H9 (cell line): ENCODE measurements at regions not wholly inside any gene's neighbourhood (a gene's known extent, or its start where the extent isn't known, plus 50 kb on each side); places are given as distances from the start of the nearest gene placed in this dataset.

ENCODE experiments used
- DNase-seq: peaks from one replicate; pipeline ENCODE4 v3.0.0-alpha.2; 2017
- H2AFZ ChIP-seq: one replicate; pipeline ENCODE4 v1.6.1; 2013; ENCODE audit warnings: mild to moderate bottlenecking, low read length, control low read depth, moderate library complexity
- H2AK5ac ChIP-seq: 2 replicates; pipeline ENCODE4 v1.6.1; 2013; ENCODE audit warnings: low read length, control low read depth, mixed read lengths; ENCODE audit not compliant: insufficient read length
- H2BK120ac ChIP-seq: one replicate; pipeline ENCODE4 v1.6.1; 2013; ENCODE audit warnings: low read depth, mild to moderate bottlenecking, low read length, control low read depth, inconsistent platforms; ENCODE audit not compliant: poor library complexity, severe bottlenecking
- H2BK12ac ChIP-seq: 2 replicates; pipeline ENCODE4 v1.6.1; 2013; ENCODE audit warnings: low read length, control low read depth, mixed read lengths, low read depth; ENCODE audit not compliant: insufficient read length
- H2BK15ac ChIP-seq: 2 replicates; pipeline ENCODE4 v1.6.1; 2013; ENCODE audit warnings: low read depth, low read length, control low read depth
- H2BK20ac ChIP-seq: one replicate; pipeline ENCODE4 v1.6.1; 2013; ENCODE audit warnings: low read depth, mild to moderate bottlenecking, low read length, control low read depth, inconsistent platforms; ENCODE audit not compliant: poor library complexity, severe bottlenecking
- H2BK5ac ChIP-seq: 2 replicates; pipeline ENCODE4 v1.6.1; 2013; ENCODE audit warnings: low read length, control low read depth, mixed read lengths; ENCODE audit not compliant: insufficient read length
- H3K14ac ChIP-seq: 2 replicates; pipeline ENCODE4 v1.6.1; 2013; ENCODE audit warnings: low read length, control low read depth; ENCODE audit not compliant: insufficient read depth
- H3K18ac ChIP-seq: 2 replicates; pipeline ENCODE4 v1.6.1; 2013; ENCODE audit warnings: low read depth, mild to moderate bottlenecking, mixed read lengths, low read length, control low read depth; ENCODE audit not compliant: insufficient read length
- H3K23ac ChIP-seq: 2 replicates; pipeline ENCODE4 v1.6.1; 2013; ENCODE audit warnings: low read length, control low read depth, mixed read lengths, low read depth; ENCODE audit not compliant: insufficient read length
- H3K23me2 ChIP-seq: 2 replicates; pipeline ENCODE4 v1.6.1; 2013; ENCODE audit warnings: low read depth, mild to moderate bottlenecking, mixed read lengths, low read length, control low read depth; ENCODE audit not compliant: insufficient read length, poor library complexity, severe bottlenecking
- H3K27ac ChIP-seq: 2 replicates; pipeline ENCODE4 v1.5.1; 2013; ENCODE audit warnings: low read length, control low read depth, mixed read lengths, low read depth; ENCODE audit not compliant: insufficient read length
- H3K27me3 ChIP-seq: 2 replicates; pipeline ENCODE4 v1.6.1; 2013; ENCODE audit warnings: low read length, control low read depth, inconsistent platforms; ENCODE audit not compliant: insufficient read depth
- H3K4ac ChIP-seq: 2 replicates; pipeline ENCODE4 v1.6.1; 2013; ENCODE audit warnings: low read depth, mild to moderate bottlenecking, control low read depth, inconsistent platforms, low read length, moderate library complexity
- H3K4me1 ChIP-seq: 2 replicates; pipeline ENCODE4 v1.6.1; 2013; ENCODE audit warnings: low read length, control low read depth, inconsistent platforms; ENCODE audit not compliant: insufficient read depth
- H3K4me2 ChIP-seq: 2 replicates; pipeline ENCODE4 v1.6.1; 2013; ENCODE audit warnings: low read length, control low read depth, mixed read lengths; ENCODE audit not compliant: insufficient read length, insufficient read depth
- H3K56ac ChIP-seq: 2 replicates; pipeline ENCODE4 v1.6.1; 2013; ENCODE audit warnings: low read depth, mild to moderate bottlenecking, mixed read lengths, low read length, control low read depth; ENCODE audit not compliant: insufficient read length
- H3K79me1 ChIP-seq: 2 replicates; pipeline ENCODE4 v1.6.1; 2013; ENCODE audit warnings: low read depth, mild to moderate bottlenecking, moderate library complexity, low read length, control low read depth, inconsistent platforms; ENCODE audit not compliant: insufficient read depth, poor library complexity, severe bottlenecking
- H3K79me2 ChIP-seq: 2 replicates; pipeline ENCODE4 v1.6.1; 2013; ENCODE audit warnings: low read length, control low read depth, inconsistent platforms; ENCODE audit not compliant: insufficient read depth
- H3K9ac ChIP-seq: 2 replicates; pipeline ENCODE4 v1.6.1; 2013; ENCODE audit warnings: low read length, control low read depth, mixed read lengths; ENCODE audit not compliant: insufficient read length; ENCODE audit errors: extremely low read depth
- H3K9me3 ChIP-seq: one replicate; pipeline ENCODE4 v1.6.1; 2013; ENCODE audit warnings: low read depth, low read length, inconsistent platforms; ENCODE audit not compliant: control insufficient read depth
- H3T11ph ChIP-seq: one replicate; pipeline ENCODE4 v1.6.1; 2013; ENCODE audit warnings: mild to moderate bottlenecking, low read length, control low read depth, inconsistent platforms
- H4K20me1 ChIP-seq: one replicate; pipeline ENCODE4 v1.6.1; 2013; ENCODE audit not compliant: control insufficient read depth, insufficient read length, insufficient read depth
- H4K5ac ChIP-seq: 2 replicates; pipeline ENCODE4 v1.6.1; 2013; ENCODE audit warnings: low read depth, mild to moderate bottlenecking, mixed read lengths, low read length, control low read depth; ENCODE audit not compliant: insufficient read length
- H4K8ac ChIP-seq: replicated peaks from 2 replicates; pipeline ENCODE4 v1.6.1; 2013; ENCODE audit warnings: low read length, control low read depth, mixed read lengths, low read depth; ENCODE audit not compliant: insufficient read length
- H4K91ac ChIP-seq: 2 replicates; pipeline ENCODE4 v1.6.1; 2013; ENCODE audit warnings: low read depth, mild to moderate bottlenecking, moderate library complexity, mixed read lengths, low read length, control low read depth; ENCODE audit not compliant: insufficient read length
- H3K27ac Mint-ChIP-seq, 3 experiments: 2 replicates in 2 of 3; 3 replicates in 1 of 3; pipeline ENCODE4 v1.8.0; 2020 to 2021; ENCODE audit warnings: mixed read lengths in 3 of 3, mild to moderate bottlenecking in 1 of 3, moderate library complexity in 1 of 3
- H3K27me3 Mint-ChIP-seq: 2 replicates; pipeline ENCODE4 v1.8.0; 2021; ENCODE audit warnings: low read depth, mild to moderate bottlenecking, moderate library complexity, mixed read lengths
- H3K36me3 Mint-ChIP-seq, 3 experiments: 2 replicates in 2 of 3; 3 replicates in 1 of 3; pipeline ENCODE4 v1.8.0; 2020 to 2021; ENCODE audit warnings: low read depth in 3 of 3, mixed read lengths in 3 of 3; ENCODE audit not compliant: insufficient read depth in 1 of 3
- H3K4me1 Mint-ChIP-seq, 2 experiments: 2 replicates each; pipeline ENCODE4 v1.8.0; 2020; ENCODE audit warnings: mixed read lengths in 2 of 2
- H3K4me3 Mint-ChIP-seq, 2 experiments: 2 replicates in 1 of 2; 3 replicates in 1 of 2; pipeline ENCODE4 v1.8.0; 2020 to 2021; ENCODE audit warnings: mild to moderate bottlenecking in 2 of 2, mixed read lengths in 2 of 2, moderate library complexity in 1 of 2
- H3K9me3 Mint-ChIP-seq, 2 experiments: 2 replicates in 1 of 2; 3 replicates in 1 of 2; pipeline ENCODE4 v1.8.0; 2020; ENCODE audit warnings: mild to moderate bottlenecking in 2 of 2, mixed read lengths in 2 of 2, moderate library complexity in 1 of 2
- WGBS: extraction: QIAGEN DNeasy Blood & Tissue Kit; methylation state at CpG from one replicate; pipeline ENCODE4 v1.1.7; 2013; ENCODE audit warnings: missing lambda C conversion rate, low lambda C conversion rate, mixed read lengths; ENCODE audit not compliant: insufficient read length; ENCODE audit errors: extremely low coverage; 5-methylcytosine and 5-hydroxymethylcytosine counted together
- TF ChIP-seq, protein P1 (sequence below): fragments of 200-600 bp; sonication (generic); conservative IDR thresholded peaks from 3 replicates; pipeline ENCODE4 v1.8.0; 2021; ENCODE audit warnings: antibody characterized with exemption, mild to moderate bottlenecking

DNA sequence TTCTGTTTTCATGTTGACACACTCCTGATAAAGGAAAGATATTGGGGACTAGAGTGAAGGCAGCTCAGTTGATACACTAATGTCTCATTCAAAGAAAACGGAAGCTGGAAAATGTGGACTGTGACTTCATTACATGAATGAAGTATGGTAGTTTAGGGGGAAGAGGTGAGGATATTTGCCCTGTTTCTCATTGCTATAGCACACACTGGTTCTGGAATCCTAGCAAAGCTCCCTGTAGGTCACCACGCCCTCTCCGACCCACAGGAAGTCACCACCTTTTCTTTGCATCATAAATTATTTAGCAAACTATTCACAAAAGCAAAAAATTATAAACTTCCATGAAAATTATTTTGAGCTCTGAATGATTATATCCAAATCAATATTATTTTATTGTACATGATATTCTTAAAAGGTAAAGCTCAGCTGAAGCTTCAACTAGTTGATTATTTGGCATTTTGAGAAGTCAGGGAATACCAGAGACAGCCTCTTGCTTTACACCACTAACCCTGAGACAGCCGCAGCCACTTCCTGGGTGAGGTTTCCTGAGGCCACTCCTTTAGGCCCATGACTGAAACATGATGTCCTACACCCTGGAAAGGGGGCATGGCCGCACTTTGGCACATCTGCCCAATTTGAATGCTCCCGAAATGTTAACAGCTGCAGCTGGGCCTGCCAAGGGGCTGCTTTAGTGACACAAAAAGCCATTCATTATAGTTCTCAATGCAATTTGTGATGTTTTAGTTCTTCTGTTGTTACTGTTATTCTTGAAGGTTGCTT, 50.0 kb upstream of the WDFY2 start:
- H3K79me2 ChIP-seq: no peaks in the 10 kb centered on the region
- H2BK120ac ChIP-seq: no peak overlapping the region
- Mint-ChIP-seq H3K27me3 (no peaks in the 10 kb centered on the region; the same call in 1 of the 2 replicates), H3K4me3 (no peak overlapping the region), H3K27ac (no peak overlapping the region; a peak in 1 of 7 replicates), H3K36me3 (no peaks in the 10 kb centered on the region; a peak in 2 of 7 replicates), H3K9me3 (peaks cover 4 to 16% of the 10 kb centered on the region in 2 experiments), H3K4me1 (peaks cover 26 to 28% of the 10 kb centered on the region in 2 experiments)
- no peak overlapping the region for H2BK5ac ChIP-seq
- WGBS: no CpG with 5 or more reads among the region's 6 CpGs
- no peak overlapping the region for H2BK12ac ChIP-seq
- H3K23me2 ChIP-seq: no peaks in the 10 kb centered on the region
- H3K27ac ChIP-seq: no peak overlapping the region
- no peak overlapping the region for H3K4ac ChIP-seq
- no peak overlapping the region for H3K4me2 ChIP-seq
- no peak overlapping the region for H3K9ac ChIP-seq
- no peak overlapping the region for H3T11ph ChIP-seq
- H3K4me1 ChIP-seq: peaks cover 7% of the 10 kb centered on the region
- H3K79me1 ChIP-seq: no peaks in the 10 kb centered on the region
- H4K8ac ChIP-seq: no peak overlapping the region
- no peak for DNase-seq
- TF ChIP-seq, protein P1, sequence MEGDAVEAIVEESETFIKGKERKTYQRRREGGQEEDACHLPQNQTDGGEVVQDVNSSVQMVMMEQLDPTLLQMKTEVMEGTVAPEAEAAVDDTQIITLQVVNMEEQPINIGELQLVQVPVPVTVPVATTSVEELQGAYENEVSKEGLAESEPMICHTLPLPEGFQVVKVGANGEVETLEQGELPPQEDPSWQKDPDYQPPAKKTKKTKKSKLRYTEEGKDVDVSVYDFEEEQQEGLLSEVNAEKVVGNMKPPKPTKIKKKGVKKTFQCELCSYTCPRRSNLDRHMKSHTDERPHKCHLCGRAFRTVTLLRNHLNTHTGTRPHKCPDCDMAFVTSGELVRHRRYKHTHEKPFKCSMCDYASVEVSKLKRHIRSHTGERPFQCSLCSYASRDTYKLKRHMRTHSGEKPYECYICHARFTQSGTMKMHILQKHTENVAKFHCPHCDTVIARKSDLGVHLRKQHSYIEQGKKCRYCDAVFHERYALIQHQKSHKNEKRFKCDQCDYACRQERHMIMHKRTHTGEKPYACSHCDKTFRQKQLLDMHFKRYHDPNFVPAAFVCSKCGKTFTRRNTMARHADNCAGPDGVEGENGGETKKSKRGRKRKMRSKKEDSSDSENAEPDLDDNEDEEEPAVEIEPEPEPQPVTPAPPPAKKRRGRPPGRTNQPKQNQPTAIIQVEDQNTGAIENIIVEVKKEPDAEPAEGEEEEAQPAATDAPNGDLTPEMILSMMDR: no peak
- H3K23ac ChIP-seq: no peak overlapping the region
- H2AFZ ChIP-seq: no peak overlapping the region
- H4K20me1 ChIP-seq: no peaks in the 10 kb centered on the region
- H2BK20ac ChIP-seq: no peak overlapping the region
- H3K9me3 ChIP-seq: no peaks in the 10 kb centered on the region
- H3K14ac ChIP-seq: no peak overlapping the region
- H4K5ac ChIP-seq: no peak overlapping the region
- H3K18ac ChIP-seq: no peak overlapping the region
- no peak overlapping the region for H2BK15ac ChIP-seq
- H3K27me3 ChIP-seq: no peaks in the 10 kb centered on the region
- no peak overlapping the region for H2AK5ac ChIP-seq
- H4K91ac ChIP-seq: no peak overlapping the region
- no peak overlapping the region for H3K56ac ChIP-seq
